Colonic mucosa (tissue), 4 donors: ENCODE measurements at regions not wholly inside any gene's neighbourhood (a gene's known extent, or its start where the extent isn't known, plus 50 kb on each side); places are given as distances from the start of the nearest gene placed in this dataset.

Experiments
- DNase-seq: peaks from one replicate; pipeline ENCODE4 v3.0.0-alpha.2; 2020
- H3K27ac ChIP-seq: fragments of 200-600 bp; one replicate; pipeline ENCODE4 v1.8.0; 2021
- H3K27me3 ChIP-seq: fragments of 200-600 bp; one replicate; pipeline ENCODE4 v1.8.0; 2021
- H3K36me3 ChIP-seq: fragments of 200-600 bp; one replicate; pipeline ENCODE4 v1.8.0; 2021
- H3K4me1 ChIP-seq: fragments of 200-600 bp; one replicate; pipeline ENCODE4 v1.8.0; 2021; ENCODE audit warnings: mild to moderate bottlenecking
- H3K4me3 ChIP-seq: fragments of 200-600 bp; one replicate; pipeline ENCODE4 v1.8.0; 2021
- H3K9ac ChIP-seq, 2 donors: one replicate each; pipeline ENCODE4 v1.7.0; 2013; ENCODE audit warnings: control low read depth in 2 of 2, low read depth in 2 of 2, low read length in 2 of 2
- H3K9me3 ChIP-seq: fragments of 200-600 bp; one replicate; pipeline ENCODE4 v1.8.0; 2021
- intact Hi-C: fragments of 100-400 bp; cut with DNase I; formaldehyde crosslinking; loops from one replicate; pipeline ENCODE4 v1.14.1; 2022
- TF ChIP-seq, protein P1 (sequence below): fragments of 200-600 bp; IDR thresholded peaks from one replicate; pipeline ENCODE4 v1.8.0; 2022; ENCODE audit warnings: antibody characterized with exemption, mild to moderate bottlenecking
- donor health status: healthy.
- donor health status: DM: no; HTN: no; CAD: no.
- donor health status: DM: no; HTN: no; CAD: no.

DNA sequence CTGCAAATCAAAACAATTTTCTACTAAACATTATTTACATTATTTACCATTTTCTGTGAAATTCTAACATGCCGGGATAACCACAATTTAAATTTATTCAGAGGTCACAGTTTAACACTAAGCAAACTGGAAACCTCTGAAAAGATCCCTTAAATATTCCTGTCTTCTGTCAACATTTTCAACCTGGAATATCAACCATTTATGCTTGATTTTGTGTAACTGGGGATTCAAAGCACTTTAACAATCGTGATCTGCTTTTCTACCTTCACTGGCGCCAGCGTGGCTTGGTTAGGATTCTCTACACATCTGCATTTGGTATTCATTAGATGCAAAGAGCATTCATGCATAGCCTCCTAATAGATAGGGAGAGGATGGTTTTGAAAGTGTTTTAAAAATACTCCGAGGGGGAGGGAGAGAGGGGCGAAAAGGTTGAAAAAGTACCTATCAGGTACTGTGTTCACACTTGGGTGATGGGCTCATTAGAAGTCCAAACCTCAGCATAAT lies 59.9 kb upstream of the RAB12 start:
- intact Hi-C loops = no loop called here

DNA sequence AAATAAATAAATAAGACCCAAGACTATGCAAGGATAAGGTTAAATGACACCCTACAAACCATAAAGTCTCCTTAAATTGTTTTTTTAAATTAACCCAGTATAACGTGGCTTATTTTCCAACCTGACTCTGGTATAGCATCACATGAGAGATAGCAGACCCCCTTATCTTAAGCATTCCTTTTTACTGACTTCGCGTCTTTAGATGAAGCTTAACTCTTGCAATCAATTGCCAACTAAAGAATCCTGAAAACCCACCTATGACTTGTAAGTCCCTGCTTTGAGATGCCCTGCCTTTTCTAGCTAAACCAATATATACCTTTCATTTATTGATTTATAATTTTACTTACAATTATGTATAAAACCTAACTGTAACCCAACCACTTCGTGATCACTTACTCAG lies 57.1 kb upstream of the RAB12 start:
- TF ChIP-seq, protein P1, sequence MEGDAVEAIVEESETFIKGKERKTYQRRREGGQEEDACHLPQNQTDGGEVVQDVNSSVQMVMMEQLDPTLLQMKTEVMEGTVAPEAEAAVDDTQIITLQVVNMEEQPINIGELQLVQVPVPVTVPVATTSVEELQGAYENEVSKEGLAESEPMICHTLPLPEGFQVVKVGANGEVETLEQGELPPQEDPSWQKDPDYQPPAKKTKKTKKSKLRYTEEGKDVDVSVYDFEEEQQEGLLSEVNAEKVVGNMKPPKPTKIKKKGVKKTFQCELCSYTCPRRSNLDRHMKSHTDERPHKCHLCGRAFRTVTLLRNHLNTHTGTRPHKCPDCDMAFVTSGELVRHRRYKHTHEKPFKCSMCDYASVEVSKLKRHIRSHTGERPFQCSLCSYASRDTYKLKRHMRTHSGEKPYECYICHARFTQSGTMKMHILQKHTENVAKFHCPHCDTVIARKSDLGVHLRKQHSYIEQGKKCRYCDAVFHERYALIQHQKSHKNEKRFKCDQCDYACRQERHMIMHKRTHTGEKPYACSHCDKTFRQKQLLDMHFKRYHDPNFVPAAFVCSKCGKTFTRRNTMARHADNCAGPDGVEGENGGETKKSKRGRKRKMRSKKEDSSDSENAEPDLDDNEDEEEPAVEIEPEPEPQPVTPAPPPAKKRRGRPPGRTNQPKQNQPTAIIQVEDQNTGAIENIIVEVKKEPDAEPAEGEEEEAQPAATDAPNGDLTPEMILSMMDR = no peak
- Histone ChIP-seq H3K9ac (no peak overlapping the region), H3K36me3 (no peaks in the 10 kb centered on the region), H3K9me3 (no peaks in the 10 kb centered on the region), H3K4me1 (no peaks in the 10 kb centered on the region), H3K27ac (no peak overlapping the region), H3K4me3 (no peak overlapping the region), H3K27me3 (no peaks in the 10 kb centered on the region)
- DNase-seq = no peak
- intact Hi-C loops = no loop called here

More for the DNA sequence above, 59.9 kb upstream of the RAB12 start:
- DNase-seq = no peak
- H3K9ac ChIP-seq = no peak overlapping the region
- H3K4me3 ChIP-seq = no peak overlapping the region
- no peaks in the 10 kb centered on the region for H3K4me1 ChIP-seq
- no peaks in the 10 kb centered on the region for H3K36me3 ChIP-seq
- no peaks in the 10 kb centered on the region for H3K9me3 ChIP-seq
- TF ChIP-seq, protein P1 = no peak
- H3K27ac ChIP-seq = no peak overlapping the region
- no peaks in the 10 kb centered on the region for H3K27me3 ChIP-seq

DNA sequence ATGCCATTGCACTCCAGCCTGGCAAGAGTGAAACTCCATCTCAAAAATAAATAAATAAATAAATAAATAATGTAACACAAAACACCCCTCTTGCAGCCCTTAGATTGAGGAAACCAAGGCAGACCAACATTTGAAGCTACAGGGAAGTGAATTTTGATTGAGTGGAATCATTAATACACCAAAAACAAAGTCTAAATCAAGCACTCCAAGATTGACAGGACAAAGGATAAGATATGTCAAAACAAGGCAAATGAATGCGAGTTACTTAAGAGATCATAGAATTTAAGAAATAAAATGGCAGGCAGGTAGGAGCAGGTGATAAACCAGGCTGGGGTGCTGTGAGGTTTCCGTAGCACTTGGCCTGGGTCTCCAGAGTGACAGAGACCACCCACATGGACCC lies 54.9 kb upstream of the RAB12 start:
- H3K9ac ChIP-seq = no peak overlapping the region
- H3K27ac ChIP-seq = no peak overlapping the region
- TF ChIP-seq, protein P1 = no peak
- H3K4me3 ChIP-seq = no peak overlapping the region
- no peaks in the 10 kb centered on the region for H3K27me3 ChIP-seq
- H3K4me1 ChIP-seq = no peaks in the 10 kb centered on the region
- H3K36me3 ChIP-seq = no peaks in the 10 kb centered on the region
- intact Hi-C loops = no loop called here
- DNase-seq = no peak
- H3K9me3 ChIP-seq = no peaks in the 10 kb centered on the region

DNA sequence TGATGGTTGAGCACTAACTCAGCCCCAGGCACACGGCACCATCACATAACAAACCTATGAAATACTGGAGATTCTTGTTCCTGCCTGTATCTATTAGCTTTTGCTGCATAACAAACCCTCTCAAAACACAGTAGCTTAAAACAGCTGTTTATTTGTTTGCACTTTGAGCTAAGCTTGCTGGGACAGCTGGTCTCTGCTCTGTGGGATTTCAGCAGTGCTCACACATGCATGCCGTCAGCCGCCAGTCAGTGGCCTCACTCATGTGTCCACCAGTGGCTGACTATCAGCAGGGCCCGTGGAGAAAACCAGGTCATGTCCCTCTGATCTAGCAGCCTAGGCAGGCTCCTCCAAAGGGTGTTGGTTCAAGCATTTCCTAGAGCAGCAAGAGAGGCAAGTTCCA lies 52.8 kb upstream of the RAB12 start:
- no peak for DNase-seq
- TF ChIP-seq, protein P1 = no peak
- intact Hi-C loops = no loop called here

More for the DNA sequence above, 52.8 kb upstream of the RAB12 start:
- no peaks in the 10 kb centered on the region for H3K36me3 ChIP-seq
- no peaks in the 10 kb centered on the region for H3K4me1 ChIP-seq
- H3K9ac ChIP-seq = no peak overlapping the region
- H3K4me3 ChIP-seq = no peak overlapping the region
- no peaks in the 10 kb centered on the region for H3K9me3 ChIP-seq
- H3K27ac ChIP-seq = no peak overlapping the region
- H3K27me3 ChIP-seq = no peaks in the 10 kb centered on the region
